Keratinocyte (primary cell): ENCODE measurements at regions not wholly inside any gene's neighbourhood (a gene's known extent, or its start where the extent isn't known, plus 50 kb on each side); places are given as distances from the start of the nearest gene placed in this dataset.

Source experiments
- DNase-seq: peaks from one replicate; pipeline ENCODE4 v3.0.0-alpha.2; 2011; ENCODE audit warnings: low read depth, missing footprints, low spot score
- FAIRE-seq: peaks from 2 replicates; lab custom pipeline; 2011; peaks lifted over from hg19 to GRCh38; lab: Jason Lieb, UNC
- H2AFZ ChIP-seq: 2 replicates; pipeline ENCODE4 v1.6.0; 2012; ENCODE audit warnings: low read length, control low read depth, inconsistent platforms; ENCODE audit not compliant: control insufficient read depth
- H3K27ac ChIP-seq: 2 replicates; pipeline ENCODE4 v1.5.1; 2011; ENCODE audit warnings: low read length; ENCODE audit not compliant: control insufficient read depth, insufficient read depth
- H3K27me3 ChIP-seq: 3 replicates; pipeline ENCODE4 v1.6.0; 2011; ENCODE audit warnings: low read length; ENCODE audit not compliant: control insufficient read depth, insufficient read depth; ENCODE audit errors: extremely low read depth
- H3K36me3 ChIP-seq, 2 experiments: 2 replicates in 1 of 2; 3 replicates in 1 of 2; pipeline ENCODE4 v1.5.1; 2011; ENCODE audit warnings: low read length in 2 of 2, mild to moderate bottlenecking in 1 of 2; ENCODE audit not compliant: control insufficient read depth in 2 of 2, insufficient read depth in 2 of 2; ENCODE audit errors: extremely low read depth in 1 of 2
- H3K4me1 ChIP-seq: 3 replicates; pipeline ENCODE4 v1.5.1; 2011; ENCODE audit warnings: low read length; ENCODE audit not compliant: control insufficient read depth, insufficient read depth; ENCODE audit errors: extremely low read depth
- H3K4me2 ChIP-seq: 3 replicates; pipeline ENCODE4 v1.6.0; 2011; ENCODE audit warnings: low read depth, low read length; ENCODE audit not compliant: control insufficient read depth, insufficient read depth; ENCODE audit errors: extremely low read depth
- H3K4me3 ChIP-seq, 3 experiments: fragments of 200-600 bp in 1 of 3; sonication (generic) in 1 of 3; 2 replicates in 2 of 3; 3 replicates in 1 of 3; pipeline ENCODE4 v1.5.1; 2011 to 2016; ENCODE audit warnings: low read length in 3 of 3, mild to moderate bottlenecking in 3 of 3, control low read depth in 2 of 3, inconsistent platforms in 1 of 3, low read depth in 1 of 3, mixed read lengths in 1 of 3, mixed run types in 1 of 3, moderate library complexity in 1 of 3; ENCODE audit not compliant: control insufficient read depth in 2 of 3, insufficient read depth in 2 of 3; ENCODE audit errors: extremely low read depth in 1 of 3
- H3K79me2 ChIP-seq: 2 replicates; pipeline ENCODE4 v1.6.0; 2012; ENCODE audit warnings: low read length; ENCODE audit not compliant: control insufficient read depth, insufficient read depth
- H3K9ac ChIP-seq: 3 replicates; pipeline ENCODE4 v1.6.0; 2011; ENCODE audit warnings: low read length; ENCODE audit not compliant: control insufficient read depth, insufficient read depth; ENCODE audit errors: extremely low read depth
- H3K9me1 ChIP-seq: 3 replicates; pipeline ENCODE4 v1.6.0; 2011; ENCODE audit warnings: low read length; ENCODE audit not compliant: control insufficient read depth, insufficient read depth; ENCODE audit errors: extremely low read depth
- H3K9me3 ChIP-seq: 2 replicates; pipeline ENCODE4 v1.5.1; 2012; ENCODE audit warnings: low read depth, low read length; ENCODE audit not compliant: control insufficient read depth
- H4K20me1 ChIP-seq: 3 replicates; pipeline ENCODE4 v1.6.0; 2011; ENCODE audit warnings: low read length; ENCODE audit not compliant: control insufficient read depth, insufficient read depth; ENCODE audit errors: extremely low read depth
- CTCF ChIP-seq, 3 experiments: IDR thresholded peaks in 1 of 3; conservative IDR thresholded peaks in 1 of 3; optimal IDR thresholded peaks in 1 of 3; 2 replicates in 2 of 3; 3 replicates in 1 of 3; pipeline versions ENCODE3 to v1.5.1; 2011; ENCODE audit warnings: low read length in 3 of 3, mild to moderate bottlenecking in 3 of 3, moderate library complexity in 2 of 3, control low read depth in 1 of 3, inconsistent platforms in 1 of 3; ENCODE audit not compliant: insufficient read depth in 2 of 3; ENCODE audit errors: extremely low read depth in 1 of 3
- EZH2 ChIP-seq: IDR thresholded peaks from one replicate; pipeline ENCODE4 v1.6.1; 2012; ENCODE audit warnings: inconsistent platforms, mild to moderate bottlenecking, low read length, moderate library complexity
- dilution Hi-C: fragments of 300-500 bp; cut with MboI; formaldehyde crosslinking; loops from one replicate; pipeline ENCODE4 v1.7.0; 2020; ENCODE audit warnings: low sequenced_read_pairs; ENCODE audit not compliant: extremely low pct_ligation_motif_present

GRCh38 chr12:19726122-19726521 lies 286.8 kb downstream of the AEBP2 start:
- H3K27me3 ChIP-seq = no peaks in the 10 kb centered on the region
- no peak overlapping the region for H3K9ac ChIP-seq
- no peak overlapping the region for H3K4me2 ChIP-seq
- no peaks in the 10 kb centered on the region for H3K9me3 ChIP-seq
- no peaks in the 10 kb centered on the region for H3K4me1 ChIP-seq
- no peak overlapping the region for H2AFZ ChIP-seq
- no peak for TF ChIP-seq EZH2
- TF ChIP-seq CTCF (optimal IDR thresholded peaks at IDR 0.05 in 1 of 3, IDR thresholded peaks at IDR 0.05 in 1 of 3, conservative IDR thresholded peaks at IDR 0.05 in 1 of 3; ENCODE audit: extremely low read depth in 1 of 3, insufficient read depth in 2 of 3, low read length in 3 of 3) = no peak
- H3K27ac ChIP-seq = no peak overlapping the region
- H3K4me3 ChIP-seq = no peak overlapping the region
- no peaks in the 10 kb centered on the region for H4K20me1 ChIP-seq
- FAIRE-seq = no peak
- no peaks in the 10 kb centered on the region for H3K79me2 ChIP-seq
- no peaks in the 10 kb centered on the region for H3K36me3 ChIP-seq
- H3K9me1 ChIP-seq = no peaks in the 10 kb centered on the region
- dilution Hi-C loops = loop anchor here (25.0 kb wide), 1 partner anchor 186 kb away; no protein-coding TSS in a partner anchor
- no peak for DNase-seq

DNA sequence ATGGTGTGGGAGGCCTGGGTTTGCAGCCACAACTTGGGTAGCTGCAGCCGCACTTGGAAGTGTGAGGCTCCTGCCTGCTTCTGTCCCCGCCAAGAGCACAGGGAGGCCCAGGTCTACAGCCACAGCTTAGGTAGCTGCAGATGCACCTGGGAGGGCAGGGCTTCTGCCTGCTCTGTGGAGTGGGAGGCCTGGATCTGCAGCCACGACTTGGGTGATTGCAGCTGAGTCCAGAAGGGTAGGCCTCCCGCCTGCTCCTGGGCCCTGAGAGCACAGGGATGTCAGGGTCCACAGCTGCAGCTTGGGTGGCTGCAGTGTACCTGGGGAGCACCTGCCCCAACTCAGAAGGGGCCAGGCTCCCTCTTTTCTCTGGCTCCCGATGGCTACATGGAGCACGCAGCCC lies 287.3 kb downstream of the AEBP2 start:
- no peak for DNase-seq
- no peaks in the 10 kb centered on the region for H3K79me2 ChIP-seq
- no peaks in the 10 kb centered on the region for H3K9me1 ChIP-seq
- no peaks in the 10 kb centered on the region for H3K9me3 ChIP-seq
- no peak overlapping the region for H3K9ac ChIP-seq
- H2AFZ ChIP-seq = no peak overlapping the region
- no peaks in the 10 kb centered on the region for H4K20me1 ChIP-seq
- FAIRE-seq = no peak
- no peak overlapping the region for H3K4me2 ChIP-seq
- TF ChIP-seq CTCF (optimal IDR thresholded peaks at IDR 0.05 in 1 of 3, IDR thresholded peaks at IDR 0.05 in 1 of 3, conservative IDR thresholded peaks at IDR 0.05 in 1 of 3; ENCODE audit: extremely low read depth in 1 of 3, insufficient read depth in 2 of 3, low read length in 3 of 3) (no peak), EZH2 (no peak)
- no peak overlapping the region for H3K4me3 ChIP-seq
- no peak overlapping the region for H3K27ac ChIP-seq
- no peaks in the 10 kb centered on the region for H3K4me1 ChIP-seq
- dilution Hi-C loops = loop anchor here (25.0 kb wide), 1 partner anchor 186 kb away; no protein-coding TSS in a partner anchor
- H3K27me3 ChIP-seq = no peaks in the 10 kb centered on the region
- H3K36me3 ChIP-seq = no peaks in the 10 kb centered on the region
